ENCODE measurements at regions not wholly inside any gene's neighbourhood (a gene's known extent, or its start where the extent isn't known, plus 50 kb on each side); places are given as distances from the start of the nearest gene placed in this dataset.
"Not testable (repeated sequence)": the region's sequence is repeated elsewhere in the genome, so short reads cannot be mapped to it uniquely, and the experiment has no call there.

- no peak overlapping the region for H3K4me3 ChIP-seq (ENCODE audit: low read depth, low read length)
Measured at GRCh38 chr3:137583256-137583655, 180.9 kb upstream of the SOX14 start.

GRCh38 chr3:137588871-137589270 lies 175.2 kb upstream of the SOX14 start:
- no peak overlapping the region for H3K4me3 ChIP-seq (ENCODE audit: low read depth, low read length)
- TF ChIP-seq MYC (IDR thresholded peaks at IDR 0.05; ENCODE audit: low read depth, low read length) = no peak
- no peak for DNase-seq (ENCODE audit: low read depth)

More at GRCh38 chr3:137583256-137583655, 180.9 kb upstream of the SOX14 start:
- TF ChIP-seq POLR2A (IDR thresholded peaks at IDR 0.05; ENCODE audit: extremely low read depth, insufficient read length) = no peak
- no peak for TF ChIP-seq MYC (IDR thresholded peaks at IDR 0.05; ENCODE audit: low read depth, low read length)
- no peak for TF ChIP-seq CTCF (IDR thresholded peaks at IDR 0.05; ENCODE audit: low read depth, low read length)
- TF ChIP-seq, protein P1, sequence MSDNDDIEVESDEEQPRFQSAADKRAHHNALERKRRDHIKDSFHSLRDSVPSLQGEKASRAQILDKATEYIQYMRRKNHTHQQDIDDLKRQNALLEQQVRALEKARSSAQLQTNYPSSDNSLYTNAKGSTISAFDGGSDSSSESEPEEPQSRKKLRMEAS (IDR thresholded peaks at IDR 0.05; ENCODE audit: low read depth, low read length) = no peak
- DNase-seq (ENCODE audit: low read depth) = no peak

DNA sequence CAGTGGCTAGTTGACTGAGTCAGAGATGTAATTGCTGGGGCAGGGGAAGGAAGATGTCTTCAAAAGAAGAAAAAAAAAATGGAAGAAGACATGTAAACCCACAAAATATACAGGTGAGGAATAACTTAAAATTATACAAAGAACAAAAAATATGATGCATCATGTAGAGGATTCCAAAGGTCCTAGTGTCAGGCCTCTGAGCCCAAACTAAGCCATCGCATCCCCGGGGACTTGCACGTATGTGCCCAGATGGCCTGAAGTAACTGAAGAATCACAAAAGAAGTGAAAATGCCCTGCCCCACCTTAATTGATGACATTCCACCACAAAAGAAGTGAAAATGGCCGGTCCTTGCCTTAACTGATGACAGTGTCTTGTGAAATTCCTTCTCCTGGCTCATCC lies 168.7 kb upstream of the SOX14 start:
- DNase-seq (ENCODE audit: low read depth); H3K4me3 ChIP-seq (ENCODE audit: low read depth, low read length): not testable (repeated sequence)

DNA sequence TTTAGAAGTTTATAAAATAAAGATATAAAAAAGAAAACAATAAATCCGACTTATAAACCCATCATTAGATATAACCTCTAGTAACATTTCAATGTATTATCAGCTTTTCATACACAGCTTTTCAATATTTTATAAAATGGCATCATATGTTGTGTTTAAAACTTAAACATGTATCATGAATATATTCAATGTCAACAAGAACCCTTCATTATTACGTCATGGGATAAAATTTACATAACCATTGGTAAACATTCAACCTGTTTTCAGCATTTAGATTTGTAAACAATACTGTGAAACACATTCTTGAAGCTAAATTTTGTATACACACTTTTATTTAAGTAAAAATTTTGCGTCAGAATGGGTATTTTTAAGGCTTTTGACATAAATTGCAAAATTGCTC lies 153.4 kb upstream of the SOX14 start:
- TF ChIP-seq POLR2A (IDR thresholded peaks at IDR 0.05; ENCODE audit: extremely low read depth, insufficient read length) = no peak
- no peak for TF ChIP-seq MYC (IDR thresholded peaks at IDR 0.05; ENCODE audit: low read depth, low read length)
- TF ChIP-seq, protein P1 (IDR thresholded peaks at IDR 0.05; ENCODE audit: low read depth, low read length) = no peak
- no peak for DNase-seq (ENCODE audit: low read depth)
- no peak overlapping the region for H3K4me3 ChIP-seq (ENCODE audit: low read depth, low read length)

GRCh38 chr3:137612291-137612690 lies 151.8 kb upstream of the SOX14 start:
- no peak overlapping the region for H3K4me3 ChIP-seq (ENCODE audit: low read depth, low read length)
- no peak for TF ChIP-seq CTCF (IDR thresholded peaks at IDR 0.05; ENCODE audit: low read depth, low read length)
- TF ChIP-seq, protein P1 (IDR thresholded peaks at IDR 0.05; ENCODE audit: low read depth, low read length) = no peak
- TF ChIP-seq POLR2A (IDR thresholded peaks at IDR 0.05; ENCODE audit: extremely low read depth, insufficient read length) = no peak
- no peak for TF ChIP-seq MYC (IDR thresholded peaks at IDR 0.05; ENCODE audit: low read depth, low read length)
- DNase-seq (ENCODE audit: low read depth) = no peak

DNA sequence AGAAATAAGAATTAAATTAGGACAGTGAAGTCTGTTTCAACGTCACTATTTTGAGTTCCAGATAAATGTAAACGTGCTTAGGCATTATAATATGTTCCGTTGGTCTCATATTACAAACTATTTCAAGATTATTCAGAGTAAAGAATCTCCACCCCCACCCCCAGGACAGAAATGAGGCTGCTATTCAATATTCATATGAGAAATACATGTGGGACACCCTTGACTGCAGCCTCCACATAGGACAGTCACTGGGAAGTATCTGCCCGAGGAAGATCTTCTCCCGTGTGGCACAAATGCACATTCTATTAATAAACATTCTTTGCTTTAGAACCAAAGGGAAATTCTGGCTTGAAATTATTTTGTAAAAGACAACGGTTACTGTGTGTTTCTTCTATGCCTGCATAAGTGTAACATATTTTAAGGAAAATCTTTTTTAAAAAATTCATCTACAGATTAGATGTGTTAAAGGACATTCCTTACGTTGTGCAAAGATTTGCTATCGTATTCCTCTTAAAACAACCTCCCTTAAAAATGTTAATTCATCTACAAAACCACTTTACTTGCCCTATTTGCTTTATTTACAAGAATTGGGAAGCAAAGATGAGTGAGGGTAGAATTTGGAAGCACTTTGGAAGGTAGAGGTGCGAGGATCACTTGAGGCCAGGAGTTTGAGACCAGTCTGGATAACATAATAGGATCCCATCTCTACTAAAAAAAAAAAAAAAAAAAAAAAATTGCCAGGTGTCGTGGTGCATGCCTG lies 148.3 kb upstream of the SOX14 start:
- DNase-seq (ENCODE audit: low read depth) = no peak
- no peak overlapping the region for H3K4me3 ChIP-seq (ENCODE audit: low read depth, low read length)
- TF ChIP-seq, protein P1 (IDR thresholded peaks at IDR 0.05; ENCODE audit: low read depth, low read length) = no peak
- no peak for TF ChIP-seq MYC (IDR thresholded peaks at IDR 0.05; ENCODE audit: low read depth, low read length)
- no peak for TF ChIP-seq POLR2A (IDR thresholded peaks at IDR 0.05; ENCODE audit: extremely low read depth, insufficient read length)
- no peak for TF ChIP-seq CTCF (IDR thresholded peaks at IDR 0.05; ENCODE audit: low read depth, low read length)

- TF ChIP-seq, protein P1 (IDR thresholded peaks at IDR 0.05; ENCODE audit: low read depth, low read length) = no peak
- TF ChIP-seq MYC (IDR thresholded peaks at IDR 0.05; ENCODE audit: low read depth, low read length) (no peak), POLR2A (IDR thresholded peaks at IDR 0.05; ENCODE audit: extremely low read depth, insufficient read length) (no peak), CTCF (IDR thresholded peaks at IDR 0.05; ENCODE audit: low read depth, low read length) (no peak)
- no peak overlapping the region for H3K4me3 ChIP-seq (ENCODE audit: low read depth, low read length)
- DNase-seq (ENCODE audit: low read depth) = no peak
Measured at GRCh38 chr3:137641879-137642704, 122.0 kb upstream of the SOX14 start.
